ENCODE measurements at regions not wholly inside any gene's neighbourhood (a gene's known extent, or its start where the extent isn't known, plus 50 kb on each side); places are given as distances from the start of the nearest gene placed in this dataset.

- Histone ChIP-seq H3K4me1 (ENCODE audit: control insufficient read depth, insufficient read depth, low read depth, low read length) (peaks cover 8% of the 10 kb centered on the region), H2AFZ (ENCODE audit: low read depth, low read length) (no peak overlapping the region), H2BK15ac (ENCODE audit: low read depth, poor library complexity, severe bottlenecking) (no peak overlapping the region), H3K23ac (ENCODE audit: low read length in 2 of 2) (no peak overlapping the region), H3K27ac (ENCODE audit: low read length, poor library complexity, severe bottlenecking) (no peak overlapping the region), H3K9me3 (ENCODE audit: control insufficient read depth, low read length) (no peaks in the 10 kb centered on the region), H3K9ac (ENCODE audit: low read length) (peak overlapping the region; percentile 56), H3K4ac (ENCODE audit: low read depth in 1 of 2, low read length in 2 of 2) (no peak overlapping the region), H3K4me3 (ENCODE audit: insufficient read depth in 1 of 2, low read depth in 1 of 2, low read length in 2 of 2) (peak overlapping the region in 1 of 2 experiments; percentile 30), H4K91ac (ENCODE audit: low read length) (no peak overlapping the region), H2BK5ac (ENCODE audit: low read depth, low read length, poor library complexity, severe bottlenecking) (no peak overlapping the region), H3K27me3 (ENCODE audit: control insufficient read depth in 1 of 2, insufficient read depth in 1 of 2, low read length in 2 of 2) (peaks cover 21 to 58% of the 10 kb centered on the region in 2 experiments), H3K79me1 (replicated peaks; ENCODE audit: low read length, poor library complexity, severe bottlenecking) (no peaks in the 10 kb centered on the region), H2BK120ac (ENCODE audit: low read depth, low read length) (no peak overlapping the region), H3K36me3 (ENCODE audit: control insufficient read depth in 1 of 2, insufficient read depth in 2 of 2, low read depth in 1 of 2, low read length in 2 of 2) (no peaks in the 10 kb centered on the region), H2BK12ac (ENCODE audit: low read length in 2 of 2) (no peak overlapping the region), H2AK5ac (ENCODE audit: low read length, severe bottlenecking) (no peak overlapping the region), H3K4me2 (ENCODE audit: low read length, poor library complexity, severe bottlenecking) (no peak overlapping the region), H4K8ac (ENCODE audit: low read length) (no peak overlapping the region), H3K18ac (ENCODE audit: low read depth in 1 of 2, low read length in 2 of 2) (no peak overlapping the region), H3K14ac (ENCODE audit: low read length in 2 of 2) (no peak overlapping the region)
- no peak for DNase-seq
- WGBS: 82% methylated on average over 12 of the region's 12 CpGs
Measured at GRCh38 chr2:120596990-120597594, 138.6 kb upstream of the GLI2 start.

DNA sequence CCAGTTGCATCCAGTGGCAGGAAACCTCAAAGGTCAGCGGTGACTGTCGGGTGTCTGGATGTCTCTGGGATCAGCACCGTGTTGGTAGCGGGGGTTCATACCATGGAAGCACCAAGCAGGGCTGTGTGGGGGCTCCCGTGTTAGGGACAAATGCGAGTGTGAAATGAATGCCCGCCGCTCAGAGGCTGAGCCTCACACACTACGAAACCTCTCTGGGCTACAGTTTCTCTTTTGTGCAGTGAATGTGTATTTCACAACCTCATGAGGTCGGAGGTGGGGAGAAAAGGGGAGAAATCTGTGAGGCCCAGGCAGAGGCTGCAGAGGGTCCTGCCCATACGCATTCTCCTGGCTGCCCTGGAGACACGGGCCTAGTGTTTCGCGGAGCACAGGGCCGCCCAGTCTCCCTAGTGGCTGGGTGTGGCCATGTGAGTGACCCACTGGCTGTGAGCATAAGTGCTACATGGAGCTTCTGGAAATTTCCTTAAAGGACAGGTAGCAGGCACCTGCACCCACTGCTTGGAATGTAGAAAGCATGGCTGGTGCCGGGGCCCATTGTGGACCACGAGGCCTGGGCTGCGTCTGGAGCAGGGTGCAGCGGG lies 138.0 kb upstream of the GLI2 start:
- Histone ChIP-seq H4K91ac (ENCODE audit: low read length) (no peak overlapping the region), H3K36me3 (ENCODE audit: control insufficient read depth in 1 of 2, insufficient read depth in 2 of 2, low read depth in 1 of 2, low read length in 2 of 2) (no peaks in the 10 kb centered on the region), H4K8ac (ENCODE audit: low read length) (no peak overlapping the region), H3K27me3 (ENCODE audit: control insufficient read depth in 1 of 2, insufficient read depth in 1 of 2, low read length in 2 of 2) (peaks cover 17 to 62% of the 10 kb centered on the region in 2 experiments), H3K9me3 (ENCODE audit: control insufficient read depth, low read length) (no peaks in the 10 kb centered on the region), H3K4ac (ENCODE audit: low read depth in 1 of 2, low read length in 2 of 2) (no peak overlapping the region), H3K23ac (ENCODE audit: low read length in 2 of 2) (no peak overlapping the region), H2BK5ac (ENCODE audit: low read depth, low read length, poor library complexity, severe bottlenecking) (no peak overlapping the region), H2AFZ (ENCODE audit: low read depth, low read length) (no peak overlapping the region), H3K4me3 (ENCODE audit: insufficient read depth in 1 of 2, low read depth in 1 of 2, low read length in 2 of 2) (peak overlapping the region in 1 of 2 experiments; percentile 30), H3K9ac (ENCODE audit: low read length) (peak overlapping the region; percentile 56), H3K4me1 (ENCODE audit: control insufficient read depth, insufficient read depth, low read depth, low read length) (peaks cover 8% of the 10 kb centered on the region), H2BK120ac (ENCODE audit: low read depth, low read length) (no peak overlapping the region), H3K79me1 (replicated peaks; ENCODE audit: low read length, poor library complexity, severe bottlenecking) (no peaks in the 10 kb centered on the region), H2BK12ac (ENCODE audit: low read length in 2 of 2) (no peak overlapping the region), H2AK5ac (ENCODE audit: low read length, severe bottlenecking) (no peak overlapping the region), H3K14ac (ENCODE audit: low read length in 2 of 2) (peak overlapping the region in 1 of 2 experiments; percentile 19), H2BK15ac (ENCODE audit: low read depth, poor library complexity, severe bottlenecking) (no peak overlapping the region), H3K4me2 (ENCODE audit: low read length, poor library complexity, severe bottlenecking) (no peak overlapping the region), H3K18ac (ENCODE audit: low read depth in 1 of 2, low read length in 2 of 2) (no peak overlapping the region), H3K27ac (ENCODE audit: low read length, poor library complexity, severe bottlenecking) (no peak overlapping the region)
- 90% methylated on average over 19 of the region's 19 CpGs for WGBS
- no peak for DNase-seq

GRCh38 chr2:120598416-120598815 lies 137.3 kb upstream of the GLI2 start:
- no peak overlapping the region for H3K4me2 ChIP-seq (ENCODE audit: low read length, poor library complexity, severe bottlenecking)
- no peak overlapping the region for H3K27ac ChIP-seq (ENCODE audit: low read length, poor library complexity, severe bottlenecking)
- H4K8ac ChIP-seq (ENCODE audit: low read length): no peak overlapping the region
- no peaks in the 10 kb centered on the region for H3K79me1 ChIP-seq (replicated peaks; ENCODE audit: low read length, poor library complexity, severe bottlenecking)
- no peak overlapping the region for H3K18ac ChIP-seq (ENCODE audit: low read depth in 1 of 2, low read length in 2 of 2)
- H2AFZ ChIP-seq (ENCODE audit: low read depth, low read length): no peak overlapping the region
- H2BK120ac ChIP-seq (ENCODE audit: low read depth, low read length): no peak overlapping the region
- H3K14ac ChIP-seq (ENCODE audit: low read length in 2 of 2): no peak overlapping the region
- H3K27me3 ChIP-seq (ENCODE audit: control insufficient read depth in 1 of 2, insufficient read depth in 1 of 2, low read length in 2 of 2): peaks cover 17 to 61% of the 10 kb centered on the region in 2 experiments
- H3K9me3 ChIP-seq (ENCODE audit: control insufficient read depth, low read length): no peaks in the 10 kb centered on the region
- no peaks in the 10 kb centered on the region for H3K36me3 ChIP-seq (ENCODE audit: control insufficient read depth in 1 of 2, insufficient read depth in 2 of 2, low read depth in 1 of 2, low read length in 2 of 2)
- H3K9ac ChIP-seq (ENCODE audit: low read length): no peak overlapping the region
- no peak overlapping the region for H2BK15ac ChIP-seq (ENCODE audit: low read depth, poor library complexity, severe bottlenecking)
- 84% methylated on average over 5 of the region's 5 CpGs for WGBS
- peak overlapping the region in 1 of 2 experiments; percentile 56 for H3K23ac ChIP-seq (ENCODE audit: low read length in 2 of 2)
- H3K4ac ChIP-seq (ENCODE audit: low read depth in 1 of 2, low read length in 2 of 2): no peak overlapping the region
- peaks cover 8% of the 10 kb centered on the region for H3K4me1 ChIP-seq (ENCODE audit: control insufficient read depth, insufficient read depth, low read depth, low read length)
- DNase-seq: no peak
- no peak overlapping the region for H3K4me3 ChIP-seq (ENCODE audit: insufficient read depth in 1 of 2, low read depth in 1 of 2, low read length in 2 of 2)
- no peak overlapping the region for H2BK12ac ChIP-seq (ENCODE audit: low read length in 2 of 2)
- no peak overlapping the region for H4K91ac ChIP-seq (ENCODE audit: low read length)
- no peak overlapping the region for H2BK5ac ChIP-seq (ENCODE audit: low read depth, low read length, poor library complexity, severe bottlenecking)
- H2AK5ac ChIP-seq (ENCODE audit: low read length, severe bottlenecking): no peak overlapping the region

DNA sequence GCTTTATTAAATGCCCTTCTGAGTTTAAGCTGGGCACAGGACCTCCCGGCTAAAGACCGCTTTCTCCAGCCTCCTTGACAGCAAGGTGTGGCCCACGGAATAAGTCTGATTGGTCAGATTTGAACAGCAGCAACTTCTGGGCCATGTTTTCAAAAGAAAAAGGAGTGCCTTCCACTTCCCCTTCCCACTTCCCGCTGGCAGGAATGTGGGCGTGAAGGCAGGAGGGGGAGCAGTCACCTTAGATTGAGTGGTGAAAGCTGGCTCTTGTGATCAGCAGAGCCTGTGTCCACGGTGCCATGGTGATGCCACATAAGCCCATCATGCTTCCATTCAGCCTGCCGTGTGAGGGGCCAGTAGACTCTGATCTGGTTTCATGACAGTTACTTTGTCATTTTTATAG lies 136.6 kb upstream of the GLI2 start:
- no peak overlapping the region for H2BK15ac ChIP-seq (ENCODE audit: low read depth, poor library complexity, severe bottlenecking)
- H3K4me3 ChIP-seq (ENCODE audit: insufficient read depth in 1 of 2, low read depth in 1 of 2, low read length in 2 of 2): no peak overlapping the region
- no peak for DNase-seq
- H4K8ac ChIP-seq (ENCODE audit: low read length): no peak overlapping the region
- no peak overlapping the region for H2BK5ac ChIP-seq (ENCODE audit: low read depth, low read length, poor library complexity, severe bottlenecking)
- H2BK120ac ChIP-seq (ENCODE audit: low read depth, low read length): no peak overlapping the region
- no peak overlapping the region for H3K27ac ChIP-seq (ENCODE audit: low read length, poor library complexity, severe bottlenecking)
- no peak overlapping the region for H2BK12ac ChIP-seq (ENCODE audit: low read length in 2 of 2)
- no peak overlapping the region for H3K9ac ChIP-seq (ENCODE audit: low read length)
- no peak overlapping the region for H3K4ac ChIP-seq (ENCODE audit: low read depth in 1 of 2, low read length in 2 of 2)
- no peak overlapping the region for H2AK5ac ChIP-seq (ENCODE audit: low read length, severe bottlenecking)
- no peak overlapping the region for H3K18ac ChIP-seq (ENCODE audit: low read depth in 1 of 2, low read length in 2 of 2)
- H3K79me1 ChIP-seq (replicated peaks; ENCODE audit: low read length, poor library complexity, severe bottlenecking): no peaks in the 10 kb centered on the region
- H2AFZ ChIP-seq (ENCODE audit: low read depth, low read length): no peak overlapping the region
- no peaks in the 10 kb centered on the region for H3K9me3 ChIP-seq (ENCODE audit: control insufficient read depth, low read length)
- no peak overlapping the region for H3K4me2 ChIP-seq (ENCODE audit: low read length, poor library complexity, severe bottlenecking)
- peaks cover 11 to 55% of the 10 kb centered on the region in 2 experiments for H3K27me3 ChIP-seq (ENCODE audit: control insufficient read depth in 1 of 2, insufficient read depth in 1 of 2, low read length in 2 of 2)
- 83% methylated on average over 7 of the region's 7 CpGs for WGBS
- H3K23ac ChIP-seq (ENCODE audit: low read length in 2 of 2): no peak overlapping the region
- no peak overlapping the region for H4K91ac ChIP-seq (ENCODE audit: low read length)
- no peaks in the 10 kb centered on the region for H3K36me3 ChIP-seq (ENCODE audit: control insufficient read depth in 1 of 2, insufficient read depth in 2 of 2, low read depth in 1 of 2, low read length in 2 of 2)
- H3K4me1 ChIP-seq (ENCODE audit: control insufficient read depth, insufficient read depth, low read depth, low read length): peaks cover 8% of the 10 kb centered on the region
- no peak overlapping the region for H3K14ac ChIP-seq (ENCODE audit: low read length in 2 of 2)

Data from mesenchymal stem cell (in vitro differentiated cells and primary cell).